ENCODE measurements at regions not wholly inside any gene's neighbourhood (a gene's known extent, or its start where the extent isn't known, plus 50 kb on each side); places are given as distances from the start of the nearest gene placed in this dataset.

DNA sequence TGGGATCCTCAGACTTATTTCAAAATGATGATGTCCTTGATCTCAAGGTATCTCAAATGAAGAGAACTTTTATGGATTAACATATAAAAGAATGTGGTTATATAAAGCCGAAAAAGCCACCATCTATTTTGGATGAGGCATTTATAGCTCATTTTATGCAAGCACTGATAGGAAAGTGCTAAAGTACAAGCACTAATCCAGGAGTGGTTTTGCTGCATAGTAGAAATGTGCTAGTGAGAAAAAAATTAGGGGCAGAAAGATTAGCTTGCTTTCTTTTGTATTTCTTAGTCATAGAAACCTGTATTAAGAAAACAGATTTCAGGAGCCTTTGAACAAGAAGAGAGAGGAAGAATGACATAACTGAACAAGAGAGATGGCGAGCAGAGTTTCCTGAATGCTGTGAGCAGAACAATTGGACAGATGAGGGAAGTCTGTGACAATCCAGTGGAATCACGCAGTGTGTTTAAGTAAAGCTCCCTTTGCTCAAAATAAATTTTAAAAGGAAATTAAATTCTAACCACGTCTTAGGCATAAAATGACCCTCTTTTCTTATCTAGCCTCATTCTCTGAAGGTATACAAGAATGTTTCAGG, 238.2 kb upstream of the NOVA1 start:
- no peak overlapping the region for H3K4me3 ChIP-seq
- TF ChIP-seq, protein P1, sequence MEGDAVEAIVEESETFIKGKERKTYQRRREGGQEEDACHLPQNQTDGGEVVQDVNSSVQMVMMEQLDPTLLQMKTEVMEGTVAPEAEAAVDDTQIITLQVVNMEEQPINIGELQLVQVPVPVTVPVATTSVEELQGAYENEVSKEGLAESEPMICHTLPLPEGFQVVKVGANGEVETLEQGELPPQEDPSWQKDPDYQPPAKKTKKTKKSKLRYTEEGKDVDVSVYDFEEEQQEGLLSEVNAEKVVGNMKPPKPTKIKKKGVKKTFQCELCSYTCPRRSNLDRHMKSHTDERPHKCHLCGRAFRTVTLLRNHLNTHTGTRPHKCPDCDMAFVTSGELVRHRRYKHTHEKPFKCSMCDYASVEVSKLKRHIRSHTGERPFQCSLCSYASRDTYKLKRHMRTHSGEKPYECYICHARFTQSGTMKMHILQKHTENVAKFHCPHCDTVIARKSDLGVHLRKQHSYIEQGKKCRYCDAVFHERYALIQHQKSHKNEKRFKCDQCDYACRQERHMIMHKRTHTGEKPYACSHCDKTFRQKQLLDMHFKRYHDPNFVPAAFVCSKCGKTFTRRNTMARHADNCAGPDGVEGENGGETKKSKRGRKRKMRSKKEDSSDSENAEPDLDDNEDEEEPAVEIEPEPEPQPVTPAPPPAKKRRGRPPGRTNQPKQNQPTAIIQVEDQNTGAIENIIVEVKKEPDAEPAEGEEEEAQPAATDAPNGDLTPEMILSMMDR (IDR thresholded peaks at IDR 0.05): no peak
- no peak overlapping the region for H3K27ac ChIP-seq
- no peaks in the 10 kb centered on the region for H3K9me3 ChIP-seq
- no peak for DNase-seq (ENCODE audit: low spot score)
- no peaks in the 10 kb centered on the region for H3K4me1 ChIP-seq
- no peaks in the 10 kb centered on the region for H3K27me3 ChIP-seq
- H3K36me3 ChIP-seq: no peaks in the 10 kb centered on the region

DNA sequence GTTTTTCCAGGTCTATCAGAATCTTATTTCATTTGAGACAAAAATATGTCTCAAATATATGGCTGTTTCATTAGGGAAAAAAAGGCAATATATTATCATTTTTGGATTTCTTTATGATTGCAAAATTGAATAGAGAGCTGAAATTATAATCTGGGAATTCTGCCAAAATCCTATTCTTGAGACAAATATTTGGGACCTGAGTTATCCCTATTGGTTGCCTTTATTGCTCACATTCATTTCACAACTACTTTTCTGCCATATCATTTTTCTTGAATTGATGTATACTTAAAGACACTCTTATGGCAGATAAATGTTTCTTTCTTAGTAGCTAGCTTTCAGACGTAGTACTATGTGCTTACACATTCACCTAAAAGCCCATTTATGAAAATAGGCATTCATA, 241.6 kb upstream of the NOVA1 start:
- Histone ChIP-seq H3K36me3 (no peaks in the 10 kb centered on the region), H3K4me1 (no peaks in the 10 kb centered on the region), H3K9me3 (no peaks in the 10 kb centered on the region), H3K4me3 (no peak overlapping the region), H3K27me3 (no peaks in the 10 kb centered on the region), H3K27ac (no peak overlapping the region)
- TF ChIP-seq, protein P1 (IDR thresholded peaks at IDR 0.05): no peak
- no peak for DNase-seq (ENCODE audit: low spot score)

DNA sequence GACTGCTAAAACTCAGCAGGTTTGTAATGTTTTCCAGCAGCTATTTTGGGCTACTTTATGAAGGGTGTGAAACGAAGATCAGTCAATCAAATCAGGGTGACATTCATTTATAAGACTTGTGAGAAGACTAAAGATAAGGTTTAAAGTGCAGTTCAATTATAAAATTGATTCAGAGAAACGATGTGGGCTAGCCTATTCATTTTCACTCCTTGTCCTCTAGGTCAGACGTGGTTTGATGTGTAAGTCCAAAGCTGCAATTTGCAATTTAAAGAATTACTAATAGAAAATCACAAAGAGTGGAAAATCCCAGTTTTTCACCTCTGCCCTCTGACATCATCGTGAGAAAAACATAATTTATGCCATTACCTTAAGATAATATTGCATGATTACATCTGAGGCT, 243.5 kb upstream of the NOVA1 start:
- H3K4me1 ChIP-seq: no peaks in the 10 kb centered on the region
- H3K4me3 ChIP-seq: no peak overlapping the region
- H3K27ac ChIP-seq: peak overlapping the region in 1 of 2 donors; percentile 53
- TF ChIP-seq, protein P1 (IDR thresholded peaks at IDR 0.05): no peak
- no peaks in the 10 kb centered on the region for H3K9me3 ChIP-seq
- H3K27me3 ChIP-seq: no peaks in the 10 kb centered on the region
- no peaks in the 10 kb centered on the region for H3K36me3 ChIP-seq
- DNase-seq (ENCODE audit: low spot score): no peak

DNA sequence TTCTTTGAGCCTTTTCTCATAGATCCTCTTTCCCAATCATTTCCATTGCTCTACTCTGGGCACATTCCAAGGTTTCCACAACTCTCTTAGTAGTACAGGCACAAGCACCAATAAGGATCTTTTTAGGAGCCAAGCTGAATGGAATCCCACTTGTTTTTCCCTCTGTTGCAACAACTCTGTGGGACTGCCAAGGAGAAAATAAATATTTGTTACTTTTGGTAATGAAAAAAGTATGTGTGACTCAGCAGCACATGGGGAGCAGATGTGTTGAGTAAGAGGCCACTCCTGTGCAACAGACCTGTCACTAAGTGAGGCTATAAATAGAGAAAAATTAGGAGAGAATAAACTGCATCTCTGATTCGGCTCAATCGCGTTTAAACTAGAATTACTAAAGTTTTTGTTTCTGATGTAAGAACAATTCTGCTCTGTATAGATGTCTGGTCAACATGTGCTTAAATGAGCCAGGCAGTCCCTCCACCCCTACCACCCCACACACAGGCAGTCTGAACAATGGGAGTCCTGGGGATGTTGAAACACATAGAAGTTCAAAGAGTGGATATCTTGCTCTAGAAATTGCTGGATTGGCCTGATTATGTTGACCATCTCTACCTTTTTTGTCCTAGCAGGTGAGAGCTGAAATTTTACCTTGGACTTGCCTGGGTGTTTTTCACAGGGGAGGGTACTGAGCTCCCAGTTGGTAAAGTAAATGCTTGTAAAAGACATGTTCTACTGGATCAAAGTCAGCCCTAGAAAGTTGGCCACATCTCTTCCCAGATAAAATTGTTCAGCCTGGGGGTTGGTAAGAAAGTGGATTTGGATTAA, 244.3 kb upstream of the NOVA1 start:
- H3K27ac ChIP-seq: peak overlapping the region; percentile 13 to 55
- H3K4me1 ChIP-seq: no peaks in the 10 kb centered on the region
- no peaks in the 10 kb centered on the region for H3K9me3 ChIP-seq
- no peak overlapping the region for H3K4me3 ChIP-seq
- no peaks in the 10 kb centered on the region for H3K36me3 ChIP-seq
- TF ChIP-seq, protein P1 (IDR thresholded peaks at IDR 0.05): no peak
- DNase-seq (ENCODE audit: low spot score): peak; percentile 79
- H3K27me3 ChIP-seq: no peaks in the 10 kb centered on the region

DNA sequence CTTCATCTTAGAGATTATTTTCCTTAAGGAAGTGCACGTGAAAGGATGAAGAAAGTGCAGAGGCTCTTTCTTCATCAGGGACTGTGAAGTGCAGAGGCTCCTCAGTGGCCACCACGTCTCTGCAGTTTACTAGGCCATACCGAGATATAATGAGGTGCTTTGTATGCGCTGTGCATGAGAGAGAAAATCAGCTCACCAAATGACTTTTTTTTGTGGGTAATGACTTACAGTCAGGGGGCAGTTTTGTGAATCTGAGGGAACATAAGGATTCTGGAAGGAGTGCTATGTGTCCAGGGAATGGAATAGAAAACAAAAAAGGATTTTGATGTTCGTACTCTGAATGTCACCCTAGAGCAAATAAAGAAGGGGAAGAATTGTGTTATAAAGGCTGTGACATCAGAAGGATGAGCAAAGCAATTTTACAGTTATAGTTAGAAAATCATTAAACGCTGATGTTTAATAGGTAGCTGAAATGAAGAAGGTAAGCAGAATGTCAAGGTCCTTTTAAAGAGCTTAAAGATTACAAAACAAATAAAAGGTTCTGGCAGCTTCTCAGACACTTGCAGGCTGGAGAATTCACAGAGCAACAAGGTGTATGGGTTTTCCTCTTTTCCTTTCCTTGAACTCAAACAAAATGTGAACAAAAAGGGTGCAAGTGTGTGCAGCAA, 247.5 kb upstream of the NOVA1 start:
- TF ChIP-seq, protein P1 (IDR thresholded peaks at IDR 0.05): no peak
- H3K4me1 ChIP-seq: no peaks in the 10 kb centered on the region
- no peak for DNase-seq (ENCODE audit: low spot score)
- no peak overlapping the region for H3K4me3 ChIP-seq
- no peak overlapping the region for H3K27ac ChIP-seq
- H3K27me3 ChIP-seq: no peaks in the 10 kb centered on the region
- no peaks in the 10 kb centered on the region for H3K36me3 ChIP-seq
- no peaks in the 10 kb centered on the region for H3K9me3 ChIP-seq

Data from right atrium auricular region (tissue), 2 donors.